GM12865 (cell line): ENCODE measurements at regions not wholly inside any gene's neighbourhood (a gene's known extent, or its start where the extent isn't known, plus 50 kb on each side); places are given as distances from the start of the nearest gene placed in this dataset.

Source experiments
- DNase-seq: peaks from one replicate; pipeline ENCODE4 v3.0.0; 2010; ENCODE audit warnings: low read depth
- H3K4me3 ChIP-seq: 2 replicates; pipeline ENCODE4 v1.5.1; 2011; ENCODE audit warnings: mild to moderate bottlenecking, low read depth, low read length, control low read depth
- CTCF ChIP-seq: IDR thresholded peaks from 2 replicates; pipeline ENCODE4 v1.5.1; 2011; ENCODE audit warnings: low read length, control low read depth, low read depth, inconsistent platforms; ENCODE audit not compliant: insufficient read depth; ENCODE audit errors: missing control alignments

- no peak for TF ChIP-seq CTCF
- no peak overlapping the region for H3K4me3 ChIP-seq
- no peak for DNase-seq
These were observed 212.4 kb downstream of the TLE1 start for GRCh38 chr9:81476813-81477490.

- no peak for DNase-seq
- TF ChIP-seq CTCF, result no peak
- no peak overlapping the region for H3K4me3 ChIP-seq
These were observed 214.6 kb downstream of the TLE1 start for GRCh38 chr9:81474792-81475191.

GRCh38 chr9:81474125-81474524 is 215.2 kb downstream of the TLE1 start:
- no peak overlapping the region for H3K4me3 ChIP-seq
- DNase-seq, result no peak
- no peak for TF ChIP-seq CTCF

- TF ChIP-seq CTCF, result no peak
- DNase-seq, result no peak
- no peak overlapping the region for H3K4me3 ChIP-seq
These were observed 215.6 kb downstream of the TLE1 start for GRCh38 chr9:81473708-81474107.

- no peak for TF ChIP-seq CTCF
- H3K4me3 ChIP-seq, result no peak overlapping the region
- DNase-seq, result no peak
These were observed 216.1 kb downstream of the TLE1 start for GRCh38 chr9:81473206-81473605.

GRCh38 chr9:81472701-81473100 is 216.6 kb downstream of the TLE1 start:
- no peak overlapping the region for H3K4me3 ChIP-seq
- no peak for DNase-seq
- TF ChIP-seq CTCF, result no peak

GRCh38 chr9:81470864-81471263 is 218.5 kb downstream of the TLE1 start:
- no peak for DNase-seq
- TF ChIP-seq CTCF, result no peak
- no peak overlapping the region for H3K4me3 ChIP-seq
